Neuronal stem cell (in vitro differentiated cells): ENCODE measurements at regions not wholly inside any gene's neighbourhood (a gene's known extent, or its start where the extent isn't known, plus 50 kb on each side); places are given as distances from the start of the nearest gene placed in this dataset.

Experiments
- DNase-seq: peaks from one replicate; pipeline ENCODE4 v3.0.0-alpha.2; 2013; ENCODE audit warnings: low spot score
- H2AFZ ChIP-seq: one replicate; pipeline ENCODE4 v1.6.1; 2013; ENCODE audit warnings: mild to moderate bottlenecking, low read length, inconsistent platforms
- H2AK5ac ChIP-seq: 2 replicates; pipeline ENCODE4 v1.6.1; 2013; ENCODE audit warnings: low read depth, mild to moderate bottlenecking, inconsistent platforms, low read length, moderate library complexity, mixed read lengths
- H2BK120ac ChIP-seq: 2 replicates; pipeline ENCODE4 v1.6.1; 2013; ENCODE audit warnings: low read depth, mild to moderate bottlenecking, inconsistent platforms, low read length, moderate library complexity, mixed read lengths
- H2BK12ac ChIP-seq: one replicate; pipeline ENCODE4 v1.6.1; 2013; ENCODE audit warnings: low read length, inconsistent platforms
- H2BK15ac ChIP-seq: 2 replicates; pipeline ENCODE4 v1.6.1; 2013; ENCODE audit warnings: mild to moderate bottlenecking, low read length, inconsistent platforms, mixed read lengths
- H2BK5ac ChIP-seq: one replicate; pipeline ENCODE4 v1.6.1; 2013; ENCODE audit warnings: inconsistent platforms, mild to moderate bottlenecking, low read length, moderate library complexity
- H3K14ac ChIP-seq: one replicate; pipeline ENCODE4 v1.6.1; 2013; ENCODE audit warnings: low read length, inconsistent platforms
- H3K18ac ChIP-seq: 2 replicates; pipeline ENCODE4 v1.6.1; 2013; ENCODE audit warnings: low read length, inconsistent platforms
- H3K23ac ChIP-seq: 2 replicates; pipeline ENCODE4 v1.6.1; 2013; ENCODE audit warnings: low read depth, mild to moderate bottlenecking, mixed read lengths, low read length, inconsistent platforms; ENCODE audit not compliant: poor library complexity
- H3K27ac ChIP-seq: replicated peaks from 3 replicates; pipeline ENCODE4 v1.5.1; 2013; ENCODE audit warnings: low read length, inconsistent platforms
- H3K27me3 ChIP-seq, 3 experiments: 2 replicates each; pipeline ENCODE4 v1.6.1; 2013; ENCODE audit warnings: low read length in 3 of 3, mild to moderate bottlenecking in 2 of 3, inconsistent platforms in 1 of 3, low read depth in 1 of 3, mixed read lengths in 1 of 3, moderate library complexity in 1 of 3; ENCODE audit not compliant: control insufficient read depth in 3 of 3, insufficient read depth in 3 of 3
- H3K36me3 ChIP-seq, 2 donors: replicated peaks in 1 of 2; 2 replicates each; pipeline ENCODE4 v1.6.1; 2013; ENCODE audit warnings: low read length in 2 of 2; ENCODE audit not compliant: control insufficient read depth in 2 of 2, insufficient read depth in 2 of 2
- H3K4ac ChIP-seq: 2 replicates; pipeline ENCODE4 v1.6.1; 2013; ENCODE audit warnings: inconsistent platforms, mild to moderate bottlenecking, low read length, moderate library complexity
- H3K4me1 ChIP-seq, 2 donors: 1 replicate in 1 of 2; 2 replicates in 1 of 2; pipeline ENCODE4 v1.6.1; 2013; ENCODE audit warnings: low read length in 2 of 2, low read depth in 1 of 2; ENCODE audit not compliant: control insufficient read depth in 2 of 2, insufficient read depth in 1 of 2
- H3K4me2 ChIP-seq: one replicate; pipeline ENCODE4 v1.6.1; 2013; ENCODE audit warnings: mild to moderate bottlenecking, low read length, inconsistent platforms; ENCODE audit not compliant: insufficient read depth, poor library complexity, severe bottlenecking
- H3K4me3 ChIP-seq, 2 donors: 2 replicates each; pipeline ENCODE4 v1.5.1; 2013; ENCODE audit warnings: low read length in 2 of 2, mild to moderate bottlenecking in 2 of 2, inconsistent platforms in 1 of 2, moderate library complexity in 1 of 2
- H3K79me1 ChIP-seq: one replicate; pipeline ENCODE4 v1.6.1; 2013; ENCODE audit warnings: low read depth, mild to moderate bottlenecking, inconsistent platforms, low read length, moderate library complexity
- H3K9ac ChIP-seq: one replicate; pipeline ENCODE4 v1.6.1; 2013; ENCODE audit warnings: mild to moderate bottlenecking, low read depth, low read length, inconsistent platforms; ENCODE audit not compliant: poor library complexity
- H3K9me3 ChIP-seq, 2 donors: replicated peaks in 1 of 2; 2 replicates each; pipeline versions ENCODE3 to v1.6.1; 2013; ENCODE audit warnings: low read length in 2 of 2, mild to moderate bottlenecking in 2 of 2, inconsistent platforms in 1 of 2, low read depth in 1 of 2, mixed read lengths in 1 of 2, moderate library complexity in 1 of 2; ENCODE audit not compliant: control insufficient read depth in 2 of 2, insufficient read depth in 1 of 2
- H4K8ac ChIP-seq: one replicate; pipeline ENCODE4 v1.6.1; 2013; ENCODE audit warnings: low read depth, mild to moderate bottlenecking, inconsistent platforms, low read length, moderate library complexity
- H4K91ac ChIP-seq: one replicate; pipeline ENCODE4 v1.6.1; 2013; ENCODE audit warnings: low read length, low read depth, mild to moderate bottlenecking, inconsistent platforms; ENCODE audit not compliant: poor library complexity
- WGBS, 2 donors: extraction: QIAGEN DNeasy Blood & Tissue Kit; methylation state at CpG; one replicate each; pipeline ENCODE4 v1.1.7; 2013; ENCODE audit warnings: missing lambda C conversion rate in 2 of 2, mixed read lengths in 1 of 2; ENCODE audit not compliant: insufficient read length in 2 of 2, insufficient replicate concordance in 1 of 2; ENCODE audit errors: extremely low coverage in 2 of 2; 5-methylcytosine and 5-hydroxymethylcytosine counted together

DNA sequence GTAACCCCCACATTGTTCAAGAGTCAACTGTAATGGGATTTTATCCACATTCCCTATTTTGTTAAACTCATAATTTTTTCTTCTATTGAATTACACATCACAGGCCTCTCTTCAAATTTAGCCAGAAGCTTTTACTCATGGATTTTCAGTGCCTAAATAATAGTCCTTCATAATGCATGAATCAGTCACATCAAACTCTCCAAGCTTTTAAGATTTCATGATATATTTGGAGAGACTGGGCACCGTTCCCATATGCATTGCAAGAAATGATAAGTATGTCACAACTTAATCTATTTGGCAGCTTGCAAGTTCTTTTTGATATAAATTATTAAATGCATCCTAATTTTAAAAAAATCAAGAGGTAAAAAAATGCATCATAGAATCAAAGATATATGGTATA is 465.9 kb downstream of the DMAC1 start:
- Histone ChIP-seq H3K18ac (no peak overlapping the region), H3K4me2 (no peak overlapping the region), H3K79me1 (no peaks in the 10 kb centered on the region), H3K4me1 (no peaks in the 10 kb centered on the region), H4K8ac (no peak overlapping the region), H3K27me3 (no peaks in the 10 kb centered on the region), H3K14ac (no peak overlapping the region), H3K36me3 (no peaks in the 10 kb centered on the region), H2BK12ac (no peak overlapping the region), H2AK5ac (no peak overlapping the region), H2BK15ac (no peak overlapping the region), H3K4me3 (no peak overlapping the region), H2BK5ac (no peak overlapping the region), H3K23ac (no peak overlapping the region), H2BK120ac (no peak overlapping the region), H4K91ac (no peak overlapping the region), H2AFZ (no peak overlapping the region), H3K9me3 (no peaks in the 10 kb centered on the region), H3K27ac (no peak overlapping the region), H3K9ac (no peak overlapping the region), H3K4ac (no peak overlapping the region)
- DNase-seq = no peak
- no CpG with 5 or more reads among the region's 1 CpG for WGBS, 2 donors

DNA sequence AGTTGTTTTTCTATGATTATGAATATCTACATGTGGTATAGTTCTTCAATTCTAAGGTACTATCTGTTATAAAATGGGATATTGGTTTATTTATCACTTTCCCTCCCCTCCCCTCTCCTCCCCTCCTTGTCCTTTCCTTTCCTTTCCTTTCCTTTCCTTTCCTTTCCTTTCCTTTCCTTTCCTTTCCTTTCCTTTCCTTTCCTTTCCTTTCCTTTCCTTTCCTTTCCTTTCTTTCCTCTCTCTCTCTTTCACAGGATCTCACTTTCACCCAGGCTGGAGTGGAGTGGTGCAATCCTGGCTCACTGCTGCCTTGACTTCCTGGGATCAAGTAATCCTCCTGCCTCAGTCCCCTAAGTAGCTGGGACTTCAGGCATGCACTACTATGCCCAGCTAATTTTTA is 466.8 kb downstream of the DMAC1 start:
- no peak overlapping the region for H2BK120ac ChIP-seq
- H2BK12ac ChIP-seq = no peak overlapping the region
- H2AFZ ChIP-seq = no peak overlapping the region
- H4K8ac ChIP-seq = no peak overlapping the region
- H3K18ac ChIP-seq = no peak overlapping the region
- H3K79me1 ChIP-seq = no peaks in the 10 kb centered on the region
- no peak overlapping the region for H3K23ac ChIP-seq
- H3K36me3 ChIP-seq = no peaks in the 10 kb centered on the region
- no peak overlapping the region for H4K91ac ChIP-seq
- no peak overlapping the region for H3K14ac ChIP-seq
- H2BK15ac ChIP-seq = no peak overlapping the region
- H2AK5ac ChIP-seq = no peak overlapping the region
- H3K4ac ChIP-seq = no peak overlapping the region
- DNase-seq = no peak
- H3K27me3 ChIP-seq = no peaks in the 10 kb centered on the region
- no peak overlapping the region for H3K9ac ChIP-seq
- H2BK5ac ChIP-seq = no peak overlapping the region
- no peak overlapping the region for H3K27ac ChIP-seq
- H3K4me1 ChIP-seq = no peaks in the 10 kb centered on the region
- H3K4me3 ChIP-seq = no peak overlapping the region
- H3K9me3 ChIP-seq = no peaks in the 10 kb centered on the region
- H3K4me2 ChIP-seq = no peak overlapping the region

DNA sequence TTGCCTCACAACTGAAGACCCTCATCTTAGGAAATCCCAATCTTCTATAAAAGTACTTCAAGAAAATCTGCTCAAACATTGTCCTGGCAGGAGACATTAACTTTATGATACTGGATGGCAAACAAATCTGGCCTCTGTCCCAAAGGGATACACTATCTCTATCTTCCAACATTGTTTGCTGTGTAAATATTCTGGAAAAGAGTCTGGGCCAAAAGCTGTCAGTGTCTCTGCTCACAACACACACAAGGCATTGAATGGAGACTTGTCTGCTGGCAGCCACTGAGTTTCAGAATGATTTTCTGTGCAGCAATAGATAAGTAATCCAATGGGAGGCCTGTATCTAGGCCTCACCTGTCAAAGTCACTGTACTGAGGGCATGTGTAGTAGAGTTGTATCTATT is 471.1 kb downstream of the DMAC1 start:
- H2BK15ac ChIP-seq = no peak overlapping the region
- H3K4ac ChIP-seq = no peak overlapping the region
- no peak overlapping the region for H3K4me2 ChIP-seq
- no peak overlapping the region for H3K18ac ChIP-seq
- H3K27me3 ChIP-seq = no peaks in the 10 kb centered on the region
- H3K4me3 ChIP-seq = no peak overlapping the region
- H3K14ac ChIP-seq = no peak overlapping the region
- no peaks in the 10 kb centered on the region for H3K79me1 ChIP-seq
- no peak overlapping the region for H4K8ac ChIP-seq
- no peak overlapping the region for H3K27ac ChIP-seq
- no peak overlapping the region for H3K23ac ChIP-seq
- no peak overlapping the region for H2AFZ ChIP-seq
- no peak overlapping the region for H2BK120ac ChIP-seq
- no peak overlapping the region for H3K9ac ChIP-seq
- H2BK5ac ChIP-seq = no peak overlapping the region
- H2BK12ac ChIP-seq = no peak overlapping the region
- no peak overlapping the region for H2AK5ac ChIP-seq
- no peaks in the 10 kb centered on the region for H3K36me3 ChIP-seq
- H3K4me1 ChIP-seq = no peaks in the 10 kb centered on the region
- H4K91ac ChIP-seq = no peak overlapping the region
- H3K9me3 ChIP-seq = no peaks in the 10 kb centered on the region
- DNase-seq = no peak

DNA sequence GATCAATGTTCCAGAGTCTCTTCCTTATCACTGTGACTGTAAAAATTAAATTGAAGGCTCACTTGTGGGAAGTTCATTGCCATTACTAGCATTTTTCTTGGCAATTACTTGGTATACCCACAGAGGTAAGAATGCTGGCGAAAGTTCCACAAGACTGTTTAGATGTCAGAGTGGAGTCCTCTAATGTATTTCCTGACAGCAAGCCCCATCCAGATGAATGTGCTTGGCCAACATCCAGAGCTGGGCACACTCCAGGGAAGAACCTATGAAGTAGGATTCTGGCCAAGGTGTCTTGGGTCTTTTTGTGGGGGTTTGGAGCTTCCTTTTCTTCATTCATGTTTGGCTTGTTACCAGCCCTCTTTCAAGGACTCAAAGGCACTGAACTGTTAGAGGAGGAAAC is 473.6 kb downstream of the DMAC1 start:
- Histone ChIP-seq H4K91ac (no peak overlapping the region), H2AFZ (no peak overlapping the region), H3K14ac (no peak overlapping the region), H3K4me1 (no peaks in the 10 kb centered on the region), H3K23ac (no peak overlapping the region), H3K4ac (no peak overlapping the region), H3K4me2 (no peak overlapping the region), H3K18ac (no peak overlapping the region), H3K4me3 (no peak overlapping the region), H2BK5ac (no peak overlapping the region), H2BK120ac (no peak overlapping the region), H3K27ac (no peak overlapping the region), H3K9ac (no peak overlapping the region), H3K27me3 (no peaks in the 10 kb centered on the region), H2AK5ac (no peak overlapping the region), H4K8ac (no peak overlapping the region), H2BK12ac (no peak overlapping the region), H2BK15ac (no peak overlapping the region), H3K36me3 (no peaks in the 10 kb centered on the region), H3K79me1 (no peaks in the 10 kb centered on the region), H3K9me3 (no peaks in the 10 kb centered on the region)
- DNase-seq = no peak
- WGBS, 2 donors = no CpG with 5 or more reads among the region's 1 CpG
